Left kidney (tissue), 1 donor: ENCODE measurements at regions not wholly inside any gene's neighbourhood (a gene's known extent, or its start where the extent isn't known, plus 50 kb on each side); places are given as distances from the start of the nearest gene placed in this dataset.
"Not testable (repeated sequence)": the region's sequence is repeated elsewhere in the genome, so short reads cannot be mapped to it uniquely, and the experiment has no call there.

Experiments used
- DNase-seq: peaks from one replicate; pipeline ENCODE4 v3.0.0-alpha.2; 2013

- DNase-seq = no peak
Measured at GRCh38 chr5:27125856-27126255, 87.5 kb upstream of the CDH9 start.

- no peak for DNase-seq
Measured at GRCh38 chr5:27124590-27124989, 86.2 kb upstream of the CDH9 start.

GRCh38 chr5:27119736-27120321 lies 81.4 kb upstream of the CDH9 start:
- DNase-seq = not testable (repeated sequence)

DNA sequence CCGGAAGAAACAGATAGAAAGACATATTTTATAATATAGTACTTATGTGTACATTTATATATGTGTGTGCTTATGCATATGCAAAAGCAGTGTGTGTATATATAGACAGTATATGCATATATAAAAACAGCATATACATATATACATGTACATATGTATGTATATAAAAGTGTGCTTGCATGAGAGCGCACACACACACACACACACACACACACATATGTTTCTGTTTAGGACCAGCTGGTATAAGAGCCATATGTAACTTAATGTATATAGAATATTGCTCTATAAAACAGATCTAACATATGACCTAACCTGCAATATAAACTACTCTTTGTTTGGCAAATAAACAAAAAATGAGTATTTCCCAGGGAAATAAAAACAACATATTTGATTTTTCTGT lies 65.1 kb upstream of the CDH9 start:
- no peak for DNase-seq

DNA sequence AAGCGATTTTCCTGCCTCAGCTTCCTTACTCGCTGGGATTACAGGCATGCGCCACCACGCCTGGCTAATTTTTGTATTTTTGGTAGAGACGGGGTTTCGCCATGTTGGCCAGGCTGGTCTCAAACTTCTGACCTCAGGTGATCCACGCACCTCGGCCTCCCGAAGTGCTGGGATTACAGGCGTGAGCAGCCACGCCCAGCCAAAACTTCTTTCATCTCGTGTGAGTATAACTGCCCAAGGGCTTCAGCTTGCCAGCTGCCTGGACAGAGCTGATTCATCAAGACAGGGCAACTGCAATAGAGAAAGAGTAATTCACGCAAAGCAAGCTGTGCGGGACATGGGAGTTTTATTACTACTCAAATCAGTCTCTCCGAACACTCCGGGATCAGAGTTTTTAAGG lies 57.4 kb upstream of the CDH9 start:
- DNase-seq = not testable (repeated sequence)

DNA sequence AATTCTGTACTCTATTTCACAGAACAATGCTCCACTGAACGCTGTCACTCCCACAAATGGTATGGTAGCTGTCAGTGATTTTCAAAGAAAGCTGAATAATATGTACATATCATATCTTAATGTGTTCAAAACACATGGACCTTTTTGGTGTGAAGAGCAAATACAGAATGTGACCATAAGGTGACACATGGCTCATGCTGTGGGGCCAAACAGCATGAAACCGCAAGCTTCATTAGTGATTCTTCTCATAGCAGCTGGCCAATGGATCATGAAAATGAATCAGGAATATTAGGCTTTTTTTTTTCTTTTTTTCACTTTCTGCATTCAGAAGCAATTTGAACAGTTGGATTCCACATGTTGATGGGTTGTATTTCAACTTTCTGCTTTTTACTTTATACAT lies 54.9 kb upstream of the CDH9 start:
- DNase-seq = no peak

- no peak for DNase-seq
Measured at GRCh38 chr5:27091858-27092257, 53.5 kb upstream of the CDH9 start.

DNA sequence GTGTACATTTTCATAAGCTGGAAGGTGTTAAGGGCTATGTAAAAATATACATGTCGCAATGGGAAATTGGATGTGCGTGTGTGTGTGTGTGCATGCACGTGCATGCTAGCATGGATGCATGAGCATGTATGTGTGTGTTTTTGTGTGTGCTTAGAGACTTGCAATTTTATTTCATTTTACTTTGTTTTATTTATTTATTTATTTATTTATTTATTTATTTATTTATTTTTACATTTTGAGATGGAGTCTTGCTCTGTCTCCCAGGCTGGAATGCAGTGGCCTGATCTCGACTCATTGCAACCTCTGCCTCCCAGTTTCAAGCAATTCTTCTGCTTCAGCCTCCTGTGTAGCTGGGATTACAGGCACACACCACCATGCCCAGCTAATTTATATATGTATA lies 50.4 kb upstream of the CDH9 start:
- DNase-seq = not testable (repeated sequence)
